Calu3 (cell line): ENCODE measurements at regions not wholly inside any gene's neighbourhood (a gene's known extent, or its start where the extent isn't known, plus 50 kb on each side); places are given as distances from the start of the nearest gene placed in this dataset.

Experiments
- BruUV-seq: library from RNA; stranded (reverse); fragments of 400-500 nt; replicated peaks from 2 replicates; lab custom pipeline; 2021; lab: Mats Ljungman, UMichigan
- CTCF ChIA-PET: fragments of 300-600 bp; sonication (Branson Sonifier 250); formaldehyde crosslinking; loops from one replicate; lab custom pipeline; 2022; ENCODE audit warnings: antibody characterized with exemption; lab: Charles Lee
- DNase-seq: peaks from one replicate; pipeline ENCODE4 v3.0.0; 2022
- H3K27ac Mint-ChIP-seq: one replicate; pipeline ENCODE4 v1.8.0; 2022; ENCODE audit warnings: mixed read lengths; ENCODE audit not compliant: unreplicated experiment
- H3K27me3 Mint-ChIP-seq: one replicate; pipeline ENCODE4 v1.8.0; 2022; ENCODE audit warnings: mixed read lengths; ENCODE audit not compliant: unreplicated experiment
- H3K36me3 Mint-ChIP-seq: one replicate; pipeline ENCODE4 v1.8.0; 2022; ENCODE audit warnings: mild to moderate bottlenecking, moderate library complexity, mixed read lengths; ENCODE audit not compliant: insufficient read depth, unreplicated experiment
- H3K4me1 Mint-ChIP-seq: one replicate; pipeline ENCODE4 v1.8.0; 2022; ENCODE audit warnings: mild to moderate bottlenecking, low read depth, mixed read lengths; ENCODE audit not compliant: unreplicated experiment
- H3K4me3 Mint-ChIP-seq: one replicate; pipeline ENCODE4 v1.8.0; 2022; ENCODE audit warnings: mild to moderate bottlenecking, low read depth, moderate library complexity, mixed read lengths; ENCODE audit not compliant: unreplicated experiment
- H3K9me3 Mint-ChIP-seq: one replicate; pipeline ENCODE4 v1.8.0; 2022; ENCODE audit warnings: low read depth, mixed read lengths; ENCODE audit not compliant: unreplicated experiment
- CTCF ChIP-seq: fragments of 200-600 bp; IDR thresholded peaks from one replicate; pipeline ENCODE4 v1.8.0; 2022; ENCODE audit warnings: antibody characterized with exemption; ENCODE audit not compliant: unreplicated experiment
- intact Hi-C: fragments of 100-400 bp; cut with micrococcal nuclease; formaldehyde crosslinking; loops from one replicate; pipeline ENCODE4 v1.10.0; 2022; ENCODE audit not compliant: unreplicated experiment

DNA sequence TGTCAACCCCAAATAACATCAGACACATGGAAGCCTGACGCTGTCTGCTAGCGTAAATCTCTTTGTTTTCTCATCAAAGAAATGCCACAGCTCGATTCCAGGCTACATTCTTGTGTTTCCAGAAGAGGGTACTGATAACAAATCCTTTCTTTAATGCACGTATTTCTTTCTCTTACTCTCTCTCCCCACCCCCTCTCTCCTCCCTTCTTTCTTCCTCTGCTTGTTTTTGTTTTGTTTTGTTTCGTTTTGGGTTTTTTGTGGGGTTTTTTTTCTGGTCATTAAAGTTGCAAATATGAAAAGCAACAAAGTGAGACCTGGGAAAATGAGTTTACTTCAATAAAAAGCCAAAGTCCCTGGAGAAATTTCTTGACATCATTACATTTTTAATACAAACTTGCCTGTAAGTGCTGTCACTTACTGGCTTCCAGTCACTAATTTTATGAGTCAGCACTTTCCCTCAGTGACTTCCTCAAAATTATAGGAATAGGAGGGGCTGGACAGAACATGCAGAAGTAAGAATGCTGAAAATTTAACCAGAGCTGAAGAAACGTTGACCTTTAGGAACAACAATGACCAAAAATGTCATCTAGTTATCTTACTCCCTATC lies 106.7 kb upstream of the NABP1 start:
- H3K9me3 Mint-ChIP-seq, result no peaks in the 10 kb centered on the region
- DNase-seq, result no peak
- BruUV-seq, result no TSS peak
- no peaks in the 10 kb centered on the region for H3K36me3 Mint-ChIP-seq
- intact Hi-C loops, result loop anchor here (1.0 to 5.0 kb wide), 2 partner anchors 66 to 120 kb away; no protein-coding TSS in a partner anchor
- H3K4me1 Mint-ChIP-seq, result peaks cover 24% of the 10 kb centered on the region
- CTCF ChIA-PET, result interaction anchor here (0.8 to 1.0 kb wide), 3 partner anchors 46 to 120 kb away, joined by 3 to 4 read pairs (median 3); no protein-coding TSS in a partner anchor
- TF ChIP-seq CTCF, result peak; percentile 31
- H3K27me3 Mint-ChIP-seq, result no peaks in the 10 kb centered on the region
- H3K4me3 Mint-ChIP-seq, result peak overlapping the region; percentile 1
- H3K27ac Mint-ChIP-seq, result no peak overlapping the region

DNA sequence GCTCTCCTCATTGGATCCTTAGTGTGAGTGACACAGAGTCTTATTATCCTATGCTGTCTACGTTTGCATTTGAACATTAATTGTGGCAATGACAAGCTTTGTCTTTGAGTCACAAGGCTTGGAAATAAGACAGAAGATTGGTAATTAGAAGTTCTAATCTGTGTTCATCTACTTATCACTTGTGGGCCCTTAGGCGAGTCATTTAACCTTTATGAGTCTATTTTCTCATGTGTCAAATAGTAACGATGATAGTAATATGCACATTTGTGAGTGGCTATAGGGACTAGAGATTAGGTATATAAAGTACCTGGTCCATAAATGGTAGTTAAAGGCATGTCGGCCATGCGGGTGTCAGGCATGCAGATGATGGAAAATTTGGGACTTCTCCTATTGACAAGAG lies 105.6 kb upstream of the NABP1 start:
- Mint-ChIP-seq H3K36me3 (no peaks in the 10 kb centered on the region), H3K27me3 (no peaks in the 10 kb centered on the region), H3K9me3 (no peaks in the 10 kb centered on the region), H3K4me1 (peaks cover 24% of the 10 kb centered on the region), H3K4me3 (no peak overlapping the region), H3K27ac (no peak overlapping the region)
- CTCF ChIA-PET, result no interaction called here
- no TSS peak for BruUV-seq
- no peak for TF ChIP-seq CTCF
- intact Hi-C loops, result loop anchor here (5.0 kb wide), 1 partner anchor 65 kb away; no protein-coding TSS in a partner anchor
- DNase-seq, result no peak

- Mint-ChIP-seq H3K27me3 (no peaks in the 10 kb centered on the region), H3K27ac (no peak overlapping the region), H3K36me3 (no peaks in the 10 kb centered on the region), H3K4me3 (no peak overlapping the region), H3K4me1 (peaks cover 24% of the 10 kb centered on the region), H3K9me3 (no peaks in the 10 kb centered on the region)
- DNase-seq, result no peak
- no peak for TF ChIP-seq CTCF
- intact Hi-C loops, result loop anchor here (5.0 kb wide), 1 partner anchor 64 kb away; no protein-coding TSS in a partner anchor
- CTCF ChIA-PET, result no interaction called here
- no TSS peak for BruUV-seq
Measured at GRCh38 chr2:191573216-191573615, 104.7 kb upstream of the NABP1 start.

- Mint-ChIP-seq H3K4me1 (peaks cover 24% of the 10 kb centered on the region), H3K27ac (peak overlapping the region; percentile 9), H3K27me3 (no peaks in the 10 kb centered on the region), H3K9me3 (no peaks in the 10 kb centered on the region), H3K4me3 (no peak overlapping the region), H3K36me3 (no peaks in the 10 kb centered on the region)
- TF ChIP-seq CTCF, result no peak
- BruUV-seq, result no TSS peak
- no peak for DNase-seq
- CTCF ChIA-PET, result no interaction called here
- intact Hi-C loops, result loop anchor here (5.0 kb wide), 1 partner anchor 63 kb away; no protein-coding TSS in a partner anchor
Measured at GRCh38 chr2:191574232-191574631, 103.7 kb upstream of the NABP1 start.
